Upper lobe of left lung (tissue), 4 donors: ENCODE measurements at regions not wholly inside any gene's neighbourhood (a gene's known extent, or its start where the extent isn't known, plus 50 kb on each side); places are given as distances from the start of the nearest gene placed in this dataset.

ENCODE experiments used
- CTCF ChIP-seq, 6 experiments: fragments of 450-650 bp in 4 of 6; fragments of 200-600 bp in 2 of 6; sonication (generic) in 2 of 6; IDR thresholded peaks; one replicate each; pipeline ENCODE4 v1.5.1; 2016 to 2019; ENCODE audit warnings: antibody characterized with exemption in 6 of 6
- EP300 ChIP-seq, 4 donors: sonication (generic); formaldehyde crosslinking; IDR thresholded peaks; one replicate each; pipeline ENCODE4 v1.5.1; 2017; ENCODE audit warnings: antibody characterized with exemption in 4 of 4, control low read depth in 2 of 4
- POLR2A ChIP-seq, 4 donors: fragments of 450-650 bp; IDR thresholded peaks; one replicate each; pipeline ENCODE4 v1.5.1; 2016 to 2017; ENCODE audit warnings: antibody characterized with exemption in 4 of 4, mild to moderate bottlenecking in 2 of 4
- POLR2AphosphoS5 ChIP-seq, 2 donors: sonication (generic); formaldehyde crosslinking; IDR thresholded peaks; one replicate each; pipeline ENCODE4 v1.5.1; 2017; ENCODE audit warnings: antibody characterized with exemption in 2 of 2

DNA sequence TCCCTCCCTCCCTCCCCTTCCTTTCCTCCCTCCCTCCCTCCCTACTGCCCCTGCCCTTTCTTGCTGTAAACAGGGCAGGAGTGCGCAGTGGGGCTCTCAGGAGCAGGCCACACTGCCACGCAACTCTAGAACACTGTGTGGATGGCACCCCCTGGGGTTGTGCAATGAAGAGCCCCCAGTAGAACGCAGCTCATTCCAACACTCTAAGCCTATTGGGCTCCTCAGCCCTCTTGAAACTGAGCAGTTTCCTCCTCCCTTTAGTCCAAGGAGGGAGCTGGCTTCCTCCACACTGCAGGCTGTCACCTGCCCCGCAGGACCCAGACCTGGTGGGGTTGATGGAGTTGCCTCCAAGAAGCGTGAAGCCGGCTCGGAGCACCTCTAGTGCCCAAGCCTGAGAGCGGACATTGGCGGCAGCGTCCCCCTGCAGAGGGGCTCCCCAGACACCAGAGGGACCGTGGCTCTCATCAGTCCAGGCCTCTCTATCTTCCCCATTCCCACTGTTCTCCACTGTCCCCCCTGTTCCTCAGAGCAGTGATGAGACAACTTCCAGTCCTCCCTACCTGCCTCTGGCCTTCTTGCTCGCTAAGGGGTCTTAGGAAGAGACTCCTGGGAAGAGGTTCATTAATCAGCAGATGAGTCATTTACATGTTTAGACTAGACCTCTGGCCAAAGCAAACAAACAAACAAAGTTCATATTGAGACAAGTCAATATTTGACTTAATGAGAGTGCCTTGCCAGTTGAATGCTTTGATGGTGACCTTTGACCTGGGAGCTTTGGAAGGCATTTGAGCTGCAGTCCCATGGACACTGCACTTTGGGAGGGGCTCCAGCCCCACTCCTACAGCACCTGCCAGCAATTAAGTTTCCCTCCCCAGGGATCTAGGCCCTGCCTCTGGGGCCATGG lies 64.0 kb downstream of the RPUSD4 start:
- no peak for TF ChIP-seq CTCF (IDR thresholded peaks at IDR 0.05)
- no peak for TF ChIP-seq EP300 (IDR thresholded peaks at IDR 0.05)
- TF ChIP-seq POLR2A (IDR thresholded peaks at IDR 0.05) = no peak
- no peak for TF ChIP-seq POLR2AphosphoS5 (IDR thresholded peaks at IDR 0.05)
